Non-pigmented ciliary epithelial cell (primary cell): ENCODE measurements at regions not wholly inside any gene's neighbourhood (a gene's known extent, or its start where the extent isn't known, plus 50 kb on each side); places are given as distances from the start of the nearest gene placed in this dataset.
"Not testable (repeated sequence)": the region's sequence is repeated elsewhere in the genome, so short reads cannot be mapped to it uniquely, and the experiment has no call there.

Experiments
- DNase-seq: peaks from one replicate; pipeline ENCODE4 v3.0.0-alpha.2; 2010; ENCODE audit warnings: low read depth

DNA sequence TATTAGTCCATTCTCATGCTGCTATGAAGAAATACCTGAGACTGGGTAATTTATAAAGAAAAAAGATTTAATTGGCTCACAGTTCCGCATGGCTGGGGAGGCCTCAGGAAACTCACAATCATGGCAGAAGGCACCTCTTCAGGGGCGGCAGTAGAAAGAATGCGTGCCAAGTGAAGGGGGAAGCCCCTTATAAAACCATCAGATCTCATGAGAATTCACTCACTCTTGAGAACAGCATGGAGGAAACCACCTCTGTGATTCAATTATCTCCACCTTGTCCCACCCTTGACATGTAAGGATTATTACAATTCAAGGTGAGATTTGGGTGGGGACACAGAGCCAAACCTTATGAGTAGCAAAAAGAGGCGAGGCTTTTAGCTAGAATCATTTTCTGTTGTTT lies 60.7 kb upstream of the P2RY1 start:
- DNase-seq, result not testable (repeated sequence)

DNA sequence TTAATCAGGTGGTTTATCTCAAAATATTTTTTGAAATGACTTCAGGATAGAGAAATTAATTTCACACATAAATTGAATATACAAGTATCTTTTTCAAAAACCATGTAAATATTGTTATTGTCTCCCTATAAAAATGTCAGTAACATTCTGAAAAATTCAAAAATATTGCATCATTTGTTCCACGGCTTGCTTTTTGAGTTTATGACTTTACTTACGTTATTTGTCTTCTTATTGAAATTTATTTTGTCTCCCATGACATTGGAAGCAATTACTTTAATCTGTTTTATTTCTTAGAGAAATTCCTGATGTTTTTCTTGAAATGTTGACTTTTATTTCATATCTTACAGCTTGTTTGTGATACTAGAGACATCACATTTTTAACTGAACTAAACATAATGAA lies 56.9 kb upstream of the P2RY1 start:
- DNase-seq, result no peak

DNA sequence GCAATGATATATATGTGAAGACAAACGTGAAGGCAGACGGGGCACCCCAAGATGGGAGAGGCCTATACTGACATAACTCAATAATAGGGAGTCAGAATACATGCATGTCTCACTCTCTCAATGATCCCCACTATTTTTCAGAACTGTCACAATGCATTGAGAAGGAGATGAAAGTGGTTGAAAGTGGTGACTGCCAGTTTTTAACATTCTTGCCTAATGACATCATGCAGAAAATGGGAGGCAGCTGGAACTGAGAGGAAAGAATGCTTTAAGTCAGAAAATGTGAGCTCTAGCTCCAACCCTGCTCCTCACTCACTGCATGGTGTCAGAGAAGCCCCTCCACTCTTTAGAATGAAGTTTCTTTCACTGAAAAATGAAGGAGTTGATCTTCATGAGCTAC lies 55.3 kb upstream of the P2RY1 start:
- DNase-seq, result no peak

DNA sequence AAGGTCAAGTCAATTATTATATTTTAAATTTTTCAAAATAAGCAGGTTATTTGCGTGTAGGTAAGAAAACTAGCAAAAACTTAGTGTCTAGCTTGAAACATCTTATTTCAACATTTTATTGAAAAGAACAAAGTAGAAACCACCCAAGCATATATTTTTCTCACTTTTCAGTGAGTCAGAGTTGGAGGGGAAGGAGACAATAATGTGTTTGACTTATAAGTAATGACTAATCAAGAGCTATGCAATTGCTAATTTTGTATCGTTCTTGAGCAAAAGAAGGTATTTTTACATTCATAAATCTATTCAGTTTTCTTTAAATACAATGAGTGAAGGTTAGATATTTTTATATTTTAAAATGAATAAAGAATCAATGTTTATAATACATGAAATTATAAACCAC lies 54.4 kb upstream of the P2RY1 start:
- no peak for DNase-seq

DNA sequence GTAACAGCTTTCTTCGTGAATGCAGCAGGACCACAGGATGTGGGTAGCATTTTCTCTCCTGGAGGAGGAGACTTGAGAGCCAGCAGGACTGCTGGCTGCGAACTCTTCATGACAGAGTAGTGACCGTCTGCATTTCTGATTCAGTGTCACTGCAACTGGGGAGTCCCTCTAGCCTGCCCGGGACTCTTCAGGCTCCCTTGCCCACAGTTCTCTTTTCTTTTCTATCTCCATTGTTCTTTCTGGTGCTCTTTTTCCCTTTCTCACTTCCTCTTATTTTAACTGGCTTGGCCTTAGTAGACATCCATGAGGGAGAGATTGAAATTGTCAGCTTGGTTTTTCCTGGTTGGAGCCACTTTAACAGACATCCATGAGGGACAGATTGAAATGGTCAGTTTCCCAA lies 49.9 kb upstream of the P2RY1 start:
- no peak for DNase-seq
